ENCODE measurements at regions not wholly inside any gene's neighbourhood (a gene's known extent, or its start where the extent isn't known, plus 50 kb on each side); places are given as distances from the start of the nearest gene placed in this dataset.

DNA sequence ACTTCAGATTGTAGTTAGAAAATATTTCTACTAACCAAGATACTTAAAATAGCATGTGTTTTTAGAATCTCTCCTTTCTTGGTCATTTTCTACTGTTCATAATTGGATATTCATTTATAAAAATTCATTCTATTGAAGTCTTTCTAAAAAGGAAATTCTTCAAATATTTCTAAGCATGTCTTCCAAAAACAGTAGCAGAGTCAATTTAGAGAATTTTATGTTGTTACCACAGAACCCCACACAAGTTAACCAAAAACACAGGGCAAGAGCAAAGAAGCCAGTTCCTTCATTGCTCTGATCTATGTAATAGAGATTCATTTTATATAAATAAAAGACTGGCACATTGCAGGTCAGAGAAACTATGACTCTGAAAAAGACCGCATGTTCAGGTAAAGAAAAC is 345.1 kb upstream of the PITX2 start:
- intact Hi-C loops (cut with micrococcal nuclease; ENCODE audit: unreplicated experiment): no loop called here
- POLR2A ChIA-PET: no interaction called here
- no peak overlapping the region for H3K4me2 ChIP-seq (ENCODE audit: low read length)
- no peak overlapping the region for H2AFZ ChIP-seq (ENCODE audit: low read length)
- H3K9me3 ChIP-seq (ENCODE audit: low read length): no peaks in the 10 kb centered on the region
- H3K36me3 ChIP-seq (ENCODE audit: insufficient read depth, low read length): no peaks in the 10 kb centered on the region
- CTCF ChIA-PET (ENCODE audit: unreplicated experiment): no interaction called here
- H3K79me2 ChIP-seq (ENCODE audit: insufficient read depth, low read depth, low read length): no peaks in the 10 kb centered on the region
- DNase-seq (ENCODE audit: low spot score): no peak
- no peaks in the 10 kb centered on the region for H3K9me2 ChIP-seq (ENCODE audit: insufficient read depth, low read length)
- no peak overlapping the region for H3K4me3 ChIP-seq (ENCODE audit: low read depth, low read length, poor library complexity, severe bottlenecking)
- BruUV-seq (replicated peaks): no TSS peak
- no peaks in the 10 kb centered on the region for H3K4me1 ChIP-seq (ENCODE audit: insufficient read depth, low read length, poor library complexity, severe bottlenecking)
- no peaks in the 10 kb centered on the region for H4K20me1 ChIP-seq (ENCODE audit: insufficient read depth, low read length)
- no peak overlapping the region for H3K27ac ChIP-seq (ENCODE audit: low read depth, low read length, poor library complexity, severe bottlenecking)
- TF ChIP-seq EZH2phosphoT487 (IDR thresholded peaks at IDR 0.05; ENCODE audit: borderline replicate concordance, low read depth, low read length): no peak
- TF ChIP-seq, protein P1, sequence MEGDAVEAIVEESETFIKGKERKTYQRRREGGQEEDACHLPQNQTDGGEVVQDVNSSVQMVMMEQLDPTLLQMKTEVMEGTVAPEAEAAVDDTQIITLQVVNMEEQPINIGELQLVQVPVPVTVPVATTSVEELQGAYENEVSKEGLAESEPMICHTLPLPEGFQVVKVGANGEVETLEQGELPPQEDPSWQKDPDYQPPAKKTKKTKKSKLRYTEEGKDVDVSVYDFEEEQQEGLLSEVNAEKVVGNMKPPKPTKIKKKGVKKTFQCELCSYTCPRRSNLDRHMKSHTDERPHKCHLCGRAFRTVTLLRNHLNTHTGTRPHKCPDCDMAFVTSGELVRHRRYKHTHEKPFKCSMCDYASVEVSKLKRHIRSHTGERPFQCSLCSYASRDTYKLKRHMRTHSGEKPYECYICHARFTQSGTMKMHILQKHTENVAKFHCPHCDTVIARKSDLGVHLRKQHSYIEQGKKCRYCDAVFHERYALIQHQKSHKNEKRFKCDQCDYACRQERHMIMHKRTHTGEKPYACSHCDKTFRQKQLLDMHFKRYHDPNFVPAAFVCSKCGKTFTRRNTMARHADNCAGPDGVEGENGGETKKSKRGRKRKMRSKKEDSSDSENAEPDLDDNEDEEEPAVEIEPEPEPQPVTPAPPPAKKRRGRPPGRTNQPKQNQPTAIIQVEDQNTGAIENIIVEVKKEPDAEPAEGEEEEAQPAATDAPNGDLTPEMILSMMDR (conservative IDR thresholded peaks at IDR 0.05; ENCODE audit: low read length): no peak

DNA sequence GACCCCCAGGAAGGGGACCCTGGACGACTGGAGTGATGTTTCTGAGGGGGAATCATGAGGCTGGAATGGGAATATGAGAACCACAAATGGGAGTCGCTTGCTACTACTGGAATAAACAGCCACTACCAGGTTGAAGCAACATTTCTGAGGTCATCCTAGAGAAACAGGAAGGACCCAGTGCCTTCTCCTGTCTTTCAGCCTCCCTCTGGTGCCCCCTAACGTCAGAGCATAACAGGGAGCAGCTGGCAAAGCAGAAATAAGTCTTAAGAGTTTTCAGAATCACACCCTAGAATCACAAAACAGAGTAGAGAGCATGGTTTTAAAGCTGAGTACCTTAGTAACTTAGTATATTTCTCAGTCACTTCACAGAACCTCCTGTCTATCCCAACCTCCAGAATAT is 347.8 kb upstream of the PITX2 start:
- TF ChIP-seq EZH2phosphoT487 (IDR thresholded peaks at IDR 0.05; ENCODE audit: borderline replicate concordance, low read depth, low read length): no peak
- TF ChIP-seq, protein P1 (conservative IDR thresholded peaks at IDR 0.05; ENCODE audit: low read length): peak; percentile 90
- no peak overlapping the region for H3K4me2 ChIP-seq (ENCODE audit: low read length)
- no peaks in the 10 kb centered on the region for H3K36me3 ChIP-seq (ENCODE audit: insufficient read depth, low read length)
- H4K20me1 ChIP-seq (ENCODE audit: insufficient read depth, low read length): no peaks in the 10 kb centered on the region
- H3K9me3 ChIP-seq (ENCODE audit: low read length): no peaks in the 10 kb centered on the region
- DNase-seq (ENCODE audit: low spot score): peak; percentile 71
- peak overlapping the region; percentile 38; the same call in 1 of the 2 replicates for H2AFZ ChIP-seq (ENCODE audit: low read length)
- H3K4me3 ChIP-seq (ENCODE audit: low read depth, low read length, poor library complexity, severe bottlenecking): no peak overlapping the region
- no peaks in the 10 kb centered on the region for H3K9me2 ChIP-seq (ENCODE audit: insufficient read depth, low read length)
- H3K27ac ChIP-seq (ENCODE audit: low read depth, low read length, poor library complexity, severe bottlenecking): no peak overlapping the region
- intact Hi-C loops (cut with micrococcal nuclease; ENCODE audit: unreplicated experiment): loop anchor here (2.0 kb wide), 1 partner anchor 338 kb away; no protein-coding TSS in a partner anchor
- CTCF ChIA-PET (ENCODE audit: unreplicated experiment): no interaction called here
- BruUV-seq (replicated peaks): no TSS peak
- H3K4me1 ChIP-seq (ENCODE audit: insufficient read depth, low read length, poor library complexity, severe bottlenecking): no peaks in the 10 kb centered on the region
- POLR2A ChIA-PET: interaction anchor here (0.5 to 0.6 kb wide), 2 partner anchors 20 to 659 kb away, joined by 3 to 4 read pairs; no protein-coding TSS in a partner anchor
- no peaks in the 10 kb centered on the region for H3K79me2 ChIP-seq (ENCODE audit: insufficient read depth, low read depth, low read length)

DNA sequence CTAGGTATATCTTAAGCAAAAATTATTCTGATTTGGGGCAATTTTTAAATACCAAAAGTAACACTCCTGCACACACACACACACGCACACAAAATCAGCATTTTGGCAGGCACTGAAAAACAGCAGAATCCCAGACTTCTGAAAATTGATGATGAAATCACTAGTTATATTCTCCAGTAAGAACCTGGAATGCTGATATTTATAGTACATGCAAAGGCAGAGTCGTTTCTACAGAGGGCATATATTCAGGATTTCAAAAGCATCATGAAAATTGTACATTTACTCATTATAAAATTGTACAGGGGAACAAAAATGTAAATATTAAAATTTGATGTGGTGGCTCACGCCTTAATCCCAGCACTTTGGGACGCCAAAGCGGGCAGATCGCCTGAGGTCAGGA is 352.5 kb upstream of the PITX2 start:
- Histone ChIP-seq H2AFZ (ENCODE audit: low read length) (no peak overlapping the region), H4K20me1 (ENCODE audit: insufficient read depth, low read length) (no peaks in the 10 kb centered on the region), H3K9me2 (ENCODE audit: insufficient read depth, low read length) (no peaks in the 10 kb centered on the region), H3K9me3 (ENCODE audit: low read length) (no peaks in the 10 kb centered on the region), H3K27ac (ENCODE audit: low read depth, low read length, poor library complexity, severe bottlenecking) (no peak overlapping the region), H3K4me2 (ENCODE audit: low read length) (no peak overlapping the region), H3K4me3 (ENCODE audit: low read depth, low read length, poor library complexity, severe bottlenecking) (no peak overlapping the region), H3K4me1 (ENCODE audit: insufficient read depth, low read length, poor library complexity, severe bottlenecking) (no peaks in the 10 kb centered on the region), H3K36me3 (ENCODE audit: insufficient read depth, low read length) (no peaks in the 10 kb centered on the region), H3K79me2 (ENCODE audit: insufficient read depth, low read depth, low read length) (no peaks in the 10 kb centered on the region)
- DNase-seq (ENCODE audit: low spot score): no peak
- POLR2A ChIA-PET: no interaction called here
- CTCF ChIA-PET (ENCODE audit: unreplicated experiment): no interaction called here
- intact Hi-C loops (cut with micrococcal nuclease; ENCODE audit: unreplicated experiment): no loop called here
- BruUV-seq (replicated peaks): no TSS peak
- TF ChIP-seq, protein P1 (conservative IDR thresholded peaks at IDR 0.05; ENCODE audit: low read length): no peak
- TF ChIP-seq EZH2phosphoT487 (IDR thresholded peaks at IDR 0.05; ENCODE audit: borderline replicate concordance, low read depth, low read length): no peak

All from OCI-LY7 (cell line).